Keratinocyte (primary cell): ENCODE measurements at regions not wholly inside any gene's neighbourhood (a gene's known extent, or its start where the extent isn't known, plus 50 kb on each side); places are given as distances from the start of the nearest gene placed in this dataset.

ENCODE experiments used
- DNase-seq: peaks from one replicate; pipeline ENCODE4 v3.0.0-alpha.2; 2011; ENCODE audit warnings: low read depth, missing footprints, low spot score
- FAIRE-seq: peaks from 2 replicates; lab custom pipeline; 2011; peaks lifted over from hg19 to GRCh38; lab: Jason Lieb, UNC
- H2AFZ ChIP-seq: 2 replicates; pipeline ENCODE4 v1.6.0; 2012; ENCODE audit warnings: low read length, control low read depth, inconsistent platforms; ENCODE audit not compliant: control insufficient read depth
- H3K27ac ChIP-seq: 2 replicates; pipeline ENCODE4 v1.5.1; 2011; ENCODE audit warnings: low read length; ENCODE audit not compliant: control insufficient read depth, insufficient read depth
- H3K27me3 ChIP-seq: 3 replicates; pipeline ENCODE4 v1.6.0; 2011; ENCODE audit warnings: low read length; ENCODE audit not compliant: control insufficient read depth, insufficient read depth; ENCODE audit errors: extremely low read depth
- H3K36me3 ChIP-seq, 2 experiments: 2 replicates in 1 of 2; 3 replicates in 1 of 2; pipeline ENCODE4 v1.5.1; 2011; ENCODE audit warnings: low read length in 2 of 2, mild to moderate bottlenecking in 1 of 2; ENCODE audit not compliant: control insufficient read depth in 2 of 2, insufficient read depth in 2 of 2; ENCODE audit errors: extremely low read depth in 1 of 2
- H3K4me1 ChIP-seq: 3 replicates; pipeline ENCODE4 v1.5.1; 2011; ENCODE audit warnings: low read length; ENCODE audit not compliant: control insufficient read depth, insufficient read depth; ENCODE audit errors: extremely low read depth
- H3K4me2 ChIP-seq: 3 replicates; pipeline ENCODE4 v1.6.0; 2011; ENCODE audit warnings: low read depth, low read length; ENCODE audit not compliant: control insufficient read depth, insufficient read depth; ENCODE audit errors: extremely low read depth
- H3K4me3 ChIP-seq, 3 experiments: fragments of 200-600 bp in 1 of 3; sonication (generic) in 1 of 3; 2 replicates in 2 of 3; 3 replicates in 1 of 3; pipeline ENCODE4 v1.5.1; 2011 to 2016; ENCODE audit warnings: low read length in 3 of 3, mild to moderate bottlenecking in 3 of 3, control low read depth in 2 of 3, inconsistent platforms in 1 of 3, low read depth in 1 of 3, mixed read lengths in 1 of 3, mixed run types in 1 of 3, moderate library complexity in 1 of 3; ENCODE audit not compliant: control insufficient read depth in 2 of 3, insufficient read depth in 2 of 3; ENCODE audit errors: extremely low read depth in 1 of 3
- H3K79me2 ChIP-seq: 2 replicates; pipeline ENCODE4 v1.6.0; 2012; ENCODE audit warnings: low read length; ENCODE audit not compliant: control insufficient read depth, insufficient read depth
- H3K9ac ChIP-seq: 3 replicates; pipeline ENCODE4 v1.6.0; 2011; ENCODE audit warnings: low read length; ENCODE audit not compliant: control insufficient read depth, insufficient read depth; ENCODE audit errors: extremely low read depth
- H3K9me1 ChIP-seq: 3 replicates; pipeline ENCODE4 v1.6.0; 2011; ENCODE audit warnings: low read length; ENCODE audit not compliant: control insufficient read depth, insufficient read depth; ENCODE audit errors: extremely low read depth
- H3K9me3 ChIP-seq: 2 replicates; pipeline ENCODE4 v1.5.1; 2012; ENCODE audit warnings: low read depth, low read length; ENCODE audit not compliant: control insufficient read depth
- H4K20me1 ChIP-seq: 3 replicates; pipeline ENCODE4 v1.6.0; 2011; ENCODE audit warnings: low read length; ENCODE audit not compliant: control insufficient read depth, insufficient read depth; ENCODE audit errors: extremely low read depth
- CTCF ChIP-seq, 3 experiments: IDR thresholded peaks in 1 of 3; conservative IDR thresholded peaks in 1 of 3; optimal IDR thresholded peaks in 1 of 3; 2 replicates in 2 of 3; 3 replicates in 1 of 3; pipeline versions ENCODE3 to v1.5.1; 2011; ENCODE audit warnings: low read length in 3 of 3, mild to moderate bottlenecking in 3 of 3, moderate library complexity in 2 of 3, control low read depth in 1 of 3, inconsistent platforms in 1 of 3; ENCODE audit not compliant: insufficient read depth in 2 of 3; ENCODE audit errors: extremely low read depth in 1 of 3
- EZH2 ChIP-seq: IDR thresholded peaks from one replicate; pipeline ENCODE4 v1.6.1; 2012; ENCODE audit warnings: inconsistent platforms, mild to moderate bottlenecking, low read length, moderate library complexity
- dilution Hi-C: fragments of 300-500 bp; cut with MboI; formaldehyde crosslinking; loops from one replicate; pipeline ENCODE4 v1.7.0; 2020; ENCODE audit warnings: low sequenced_read_pairs; ENCODE audit not compliant: extremely low pct_ligation_motif_present

GRCh38 chr10:14383266-14383665, 52.5 kb upstream of the FRMD4A start:
- no peaks in the 10 kb centered on the region for H3K79me2 ChIP-seq
- H3K4me3 ChIP-seq: no peak overlapping the region
- H4K20me1 ChIP-seq: no peaks in the 10 kb centered on the region
- H3K36me3 ChIP-seq: no peaks in the 10 kb centered on the region
- DNase-seq (no peak), FAIRE-seq (no peak)
- TF ChIP-seq CTCF (optimal IDR thresholded peaks at IDR 0.05 in 1 of 3, IDR thresholded peaks at IDR 0.05 in 1 of 3, conservative IDR thresholded peaks at IDR 0.05 in 1 of 3; ENCODE audit: extremely low read depth in 1 of 3, insufficient read depth in 2 of 3, low read length in 3 of 3): no peak
- TF ChIP-seq EZH2: no peak
- H3K9me3 ChIP-seq: no peaks in the 10 kb centered on the region
- H3K27ac ChIP-seq: no peak overlapping the region
- dilution Hi-C loops: no loop called here
- H3K4me1 ChIP-seq: peaks cover 14% of the 10 kb centered on the region
- no peak overlapping the region for H3K4me2 ChIP-seq
- no peak overlapping the region for H3K9ac ChIP-seq
- no peak overlapping the region for H2AFZ ChIP-seq
- H3K27me3 ChIP-seq: no peaks in the 10 kb centered on the region
- no peaks in the 10 kb centered on the region for H3K9me1 ChIP-seq

GRCh38 chr10:14382531-14382930, 51.8 kb upstream of the FRMD4A start:
- Histone ChIP-seq H3K79me2 (no peaks in the 10 kb centered on the region), H3K9ac (no peak overlapping the region), H3K4me1 (peaks cover 14% of the 10 kb centered on the region), H3K9me3 (no peaks in the 10 kb centered on the region), H4K20me1 (no peaks in the 10 kb centered on the region), H3K4me2 (no peak overlapping the region), H3K27me3 (no peaks in the 10 kb centered on the region), H3K27ac (no peak overlapping the region), H3K36me3 (no peaks in the 10 kb centered on the region), H3K9me1 (no peaks in the 10 kb centered on the region), H3K4me3 (no peak overlapping the region), H2AFZ (no peak overlapping the region)
- TF ChIP-seq EZH2 (no peak), CTCF (optimal IDR thresholded peaks at IDR 0.05 in 1 of 3, IDR thresholded peaks at IDR 0.05 in 1 of 3, conservative IDR thresholded peaks at IDR 0.05 in 1 of 3; ENCODE audit: extremely low read depth in 1 of 3, insufficient read depth in 2 of 3, low read length in 3 of 3) (no peak)
- FAIRE-seq (no peak), DNase-seq (no peak)
- dilution Hi-C loops: no loop called here
